Gastrocnemius medialis (tissue), 4 donors: ENCODE measurements at regions not wholly inside any gene's neighbourhood (a gene's known extent, or its start where the extent isn't known, plus 50 kb on each side); places are given as distances from the start of the nearest gene placed in this dataset.

Source experiments
- ATAC-seq, 2 donors: fragments of 150-250 bp; one replicate each; pipeline ENCODE4 v1.9.1; 2016
- DNase-seq, 2 donors: peaks; one replicate each; pipeline ENCODE4 v3.0.0-alpha.2; 2019
- H3K27ac ChIP-seq, 4 donors: fragments of 200-600 bp; sonication (generic); 1 replicate in 1 of 4; 2 replicates in 3 of 4; pipeline ENCODE4 v1.5.1; 2016 to 2018; ENCODE audit warnings: mild to moderate bottlenecking in 2 of 4, moderate library complexity in 1 of 4
- H3K27me3 ChIP-seq, 3 donors: fragments of 200-600 bp; sonication (generic) in 2 of 3; 1 replicate in 1 of 3; 2 replicates in 2 of 3; pipeline versions ENCODE4 v1.5.1 to v1.6.0; 2016 to 2019; ENCODE audit warnings: mild to moderate bottlenecking in 1 of 3, moderate library complexity in 1 of 3
- H3K36me3 ChIP-seq, 2 donors: fragments of 200-600 bp; sonication (generic) in 1 of 2; one replicate each; pipeline ENCODE4 v1.5.1; 2017 to 2018
- H3K4me1 ChIP-seq, 2 donors: fragments of 200-600 bp; sonication (generic) in 1 of 2; one replicate each; pipeline ENCODE4 v1.5.1; 2016 to 2017; ENCODE audit warnings: mild to moderate bottlenecking in 2 of 2
- H3K4me3 ChIP-seq, 4 donors: fragments of 200-600 bp; sonication (generic) in 3 of 4; 1 replicate in 1 of 4; 2 replicates in 3 of 4; pipeline ENCODE4 v1.5.1; 2016 to 2019; ENCODE audit warnings: mild to moderate bottlenecking in 2 of 4
- H3K9me3 ChIP-seq, 3 donors: fragments of 200-600 bp; sonication (generic) in 2 of 3; 1 replicate in 1 of 3; 2 replicates in 2 of 3; pipeline ENCODE4 v1.5.1; 2016 to 2019
- POLR2A ChIP-seq, 2 donors: fragments of 450-650 bp; IDR thresholded peaks; one replicate each; pipeline ENCODE4 v1.6.1; 2017; ENCODE audit warnings: antibody characterized with exemption in 2 of 2, mild to moderate bottlenecking in 2 of 2, moderate library complexity in 2 of 2
- in situ Hi-C, 4 donors: fragments of 200-750 bp; cut with MboI; loops; one replicate each; pipeline versions ENCODE4 v1.15.0 to v1.8.0; 2017; ENCODE audit warnings: low sequenced_read_pairs in 4 of 4
- intact Hi-C: fragments of 100-400 bp; cut with DNase I; formaldehyde crosslinking; loops from one replicate; pipeline ENCODE4 v1.15.1; 2023; ENCODE audit warnings: low total_unique reads
- TF ChIP-seq, protein P1 (sequence below), 5 experiments: fragments of 450-650 bp in 3 of 5; fragments of 200-600 bp in 2 of 5; sonication (generic) in 2 of 5; IDR thresholded peaks in 4 of 5; conservative IDR thresholded peaks in 1 of 5; 1 replicate in 4 of 5; 2 replicates in 1 of 5; pipeline ENCODE4 v1.5.1; 2016 to 2019; ENCODE audit warnings: antibody characterized with exemption in 5 of 5, mild to moderate bottlenecking in 3 of 5, moderate library complexity in 3 of 5

DNA sequence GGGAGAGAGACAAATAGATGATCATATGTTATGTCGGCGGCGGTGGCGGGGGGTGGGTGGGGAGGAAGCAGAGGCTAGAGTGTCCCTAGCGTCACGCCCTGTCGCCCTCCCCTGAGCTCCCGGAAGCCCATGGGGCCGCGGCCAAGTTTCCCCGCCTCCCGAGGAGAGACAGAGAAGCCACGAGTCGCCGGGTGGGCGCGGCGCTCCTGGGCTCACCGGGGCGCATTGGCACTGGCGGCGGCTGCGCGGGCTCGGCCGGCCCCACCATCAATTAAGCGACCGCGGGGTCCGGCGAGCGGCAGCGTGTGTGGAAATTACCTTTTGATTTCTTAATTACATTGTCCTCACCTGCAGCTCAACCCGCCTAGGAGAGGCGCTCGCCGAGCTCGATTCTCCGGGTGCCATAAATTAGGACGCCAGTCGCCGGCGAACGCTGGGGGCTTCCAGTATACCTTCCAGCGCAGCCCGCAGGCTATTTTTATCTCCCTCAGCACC is 119.9 kb upstream of the LHX5 start:
- Histone ChIP-seq H3K27ac (no peak overlapping the region), H3K4me3 (no peak overlapping the region), H3K9me3 (no peaks in the 10 kb centered on the region), H3K36me3 (no peaks in the 10 kb centered on the region), H3K4me1 (no peaks in the 10 kb centered on the region), H3K27me3 (peaks cover 13 to 23% (median 19%) of the 10 kb centered on the region in 3 donors)
- intact Hi-C loops: no loop called here
- in situ Hi-C loops: no loop called here
- ATAC-seq (no peak), DNase-seq (no peak)
- no peak for TF ChIP-seq POLR2A (IDR thresholded peaks at IDR 0.05)
- TF ChIP-seq, protein P1, sequence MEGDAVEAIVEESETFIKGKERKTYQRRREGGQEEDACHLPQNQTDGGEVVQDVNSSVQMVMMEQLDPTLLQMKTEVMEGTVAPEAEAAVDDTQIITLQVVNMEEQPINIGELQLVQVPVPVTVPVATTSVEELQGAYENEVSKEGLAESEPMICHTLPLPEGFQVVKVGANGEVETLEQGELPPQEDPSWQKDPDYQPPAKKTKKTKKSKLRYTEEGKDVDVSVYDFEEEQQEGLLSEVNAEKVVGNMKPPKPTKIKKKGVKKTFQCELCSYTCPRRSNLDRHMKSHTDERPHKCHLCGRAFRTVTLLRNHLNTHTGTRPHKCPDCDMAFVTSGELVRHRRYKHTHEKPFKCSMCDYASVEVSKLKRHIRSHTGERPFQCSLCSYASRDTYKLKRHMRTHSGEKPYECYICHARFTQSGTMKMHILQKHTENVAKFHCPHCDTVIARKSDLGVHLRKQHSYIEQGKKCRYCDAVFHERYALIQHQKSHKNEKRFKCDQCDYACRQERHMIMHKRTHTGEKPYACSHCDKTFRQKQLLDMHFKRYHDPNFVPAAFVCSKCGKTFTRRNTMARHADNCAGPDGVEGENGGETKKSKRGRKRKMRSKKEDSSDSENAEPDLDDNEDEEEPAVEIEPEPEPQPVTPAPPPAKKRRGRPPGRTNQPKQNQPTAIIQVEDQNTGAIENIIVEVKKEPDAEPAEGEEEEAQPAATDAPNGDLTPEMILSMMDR (IDR thresholded peaks at IDR 0.05 in 4 of 5, conservative IDR thresholded peaks at IDR 0.05 in 1 of 5): no peak

DNA sequence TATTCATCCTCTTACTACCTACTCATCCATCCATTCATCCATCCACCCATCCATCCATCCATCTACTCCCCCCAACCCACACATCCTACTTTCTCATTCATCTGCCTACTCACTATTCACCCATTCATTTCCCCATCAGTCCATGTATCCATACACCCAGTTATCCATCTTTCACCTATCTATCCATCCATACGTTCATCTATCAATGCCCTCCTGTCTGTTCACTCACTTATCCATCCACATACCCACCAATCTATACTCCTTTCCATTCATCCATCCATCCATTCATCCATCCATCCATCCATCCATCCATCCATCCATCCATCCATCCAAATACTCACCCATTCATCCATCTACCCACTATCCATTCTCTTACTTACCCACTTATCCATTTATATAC is 117.8 kb upstream of the LHX5 start:
- H3K9me3 ChIP-seq: no peaks in the 10 kb centered on the region
- H3K4me1 ChIP-seq: no peaks in the 10 kb centered on the region
- in situ Hi-C loops: no loop called here
- no peak for DNase-seq
- no peak overlapping the region for H3K4me3 ChIP-seq
- H3K36me3 ChIP-seq: no peaks in the 10 kb centered on the region
- H3K27me3 ChIP-seq: peaks cover 13 to 20% (median 14%) of the 10 kb centered on the region in 3 donors
- ATAC-seq: no peak
- intact Hi-C loops: no loop called here
- H3K27ac ChIP-seq: no peak overlapping the region
- TF ChIP-seq POLR2A (IDR thresholded peaks at IDR 0.05): no peak
- TF ChIP-seq, protein P1 (IDR thresholded peaks at IDR 0.05 in 4 of 5, conservative IDR thresholded peaks at IDR 0.05 in 1 of 5): no peak

DNA sequence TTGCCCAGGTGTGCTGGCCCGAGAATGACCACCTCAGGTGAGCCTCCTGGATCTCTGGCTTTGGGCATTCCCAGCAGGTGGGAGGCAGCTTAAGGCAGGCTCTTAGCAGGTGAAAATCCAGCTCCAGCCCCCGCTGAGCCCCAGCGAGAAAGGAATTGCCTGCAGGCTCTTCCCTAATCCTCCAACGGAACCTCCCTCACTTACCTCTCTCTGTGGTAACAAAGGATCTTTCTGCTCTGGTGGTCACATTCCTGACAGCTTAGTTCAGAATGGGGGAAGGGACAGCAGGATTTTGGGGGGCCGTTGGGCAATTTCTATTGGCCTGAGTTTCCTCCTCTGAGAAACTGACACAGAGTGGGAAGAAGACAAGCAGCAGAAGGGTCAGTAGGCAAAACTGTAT is 116.0 kb upstream of the LHX5 start:
- ATAC-seq (no peak), DNase-seq (no peak)
- no peak overlapping the region for H3K27ac ChIP-seq
- H3K4me1 ChIP-seq: no peaks in the 10 kb centered on the region
- intact Hi-C loops (no loop called here), in situ Hi-C loops (no loop called here)
- H3K27me3 ChIP-seq: peaks cover 12 to 13% (median 13%) of the 10 kb centered on the region in 3 donors
- TF ChIP-seq, protein P1 (IDR thresholded peaks at IDR 0.05 in 4 of 5, conservative IDR thresholded peaks at IDR 0.05 in 1 of 5): no peak
- no peak for TF ChIP-seq POLR2A (IDR thresholded peaks at IDR 0.05)
- H3K4me3 ChIP-seq: no peak overlapping the region
- no peaks in the 10 kb centered on the region for H3K36me3 ChIP-seq
- no peaks in the 10 kb centered on the region for H3K9me3 ChIP-seq

DNA sequence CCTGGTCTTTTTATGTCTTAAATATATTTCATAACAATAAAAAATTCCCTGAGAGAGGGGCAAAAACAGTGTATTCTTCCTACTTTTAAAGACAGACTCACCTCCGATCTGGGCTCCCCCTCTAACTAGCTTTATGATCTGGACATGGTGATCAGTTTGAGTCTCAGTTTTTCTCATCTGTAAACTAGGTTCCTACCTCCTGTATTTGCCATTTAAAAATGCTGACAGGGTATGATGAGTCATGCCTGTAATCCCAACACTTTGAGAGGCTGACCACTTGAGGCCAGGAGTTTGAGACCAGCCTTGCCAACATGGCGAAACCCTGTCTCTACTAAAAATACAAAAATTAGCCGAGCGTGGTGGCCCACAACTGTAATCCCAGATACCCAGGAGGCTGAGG is 114.8 kb upstream of the LHX5 start:
- H3K9me3 ChIP-seq: no peaks in the 10 kb centered on the region
- in situ Hi-C loops (no loop called here), intact Hi-C loops (no loop called here)
- no peak overlapping the region for H3K4me3 ChIP-seq
- peaks cover 0 to 9% (median 2%) of the 10 kb centered on the region in 3 donors for H3K27me3 ChIP-seq
- ATAC-seq: no peak
- H3K36me3 ChIP-seq: no peaks in the 10 kb centered on the region
- TF ChIP-seq, protein P1 (IDR thresholded peaks at IDR 0.05 in 4 of 5, conservative IDR thresholded peaks at IDR 0.05 in 1 of 5): no peak
- TF ChIP-seq POLR2A (IDR thresholded peaks at IDR 0.05): no peak
- no peak for DNase-seq
- H3K4me1 ChIP-seq: no peaks in the 10 kb centered on the region
- H3K27ac ChIP-seq: no peak overlapping the region
